Mesenchymal stem cell (in vitro differentiated cells and primary cell): ENCODE measurements at regions not wholly inside any gene's neighbourhood (a gene's known extent, or its start where the extent isn't known, plus 50 kb on each side); places are given as distances from the start of the nearest gene placed in this dataset.

ENCODE experiments used
- DNase-seq: peaks from one replicate; pipeline ENCODE4 v3.0.0-alpha.2; 2013
- H2AFZ ChIP-seq: one replicate; pipeline ENCODE4 v1.6.1; 2013; ENCODE audit warnings: low read depth, mild to moderate bottlenecking, control low read depth, inconsistent platforms, low read length, moderate library complexity
- H2AK5ac ChIP-seq: 2 replicates; pipeline ENCODE4 v1.6.1; 2013; ENCODE audit warnings: low read length, moderate library complexity, mild to moderate bottlenecking, inconsistent platforms; ENCODE audit not compliant: severe bottlenecking
- H2BK120ac ChIP-seq: one replicate; pipeline ENCODE4 v1.6.1; 2013; ENCODE audit warnings: low read depth, mild to moderate bottlenecking, inconsistent platforms, low read length, moderate library complexity
- H2BK12ac ChIP-seq, 2 experiments: one replicate each; pipeline ENCODE4 v1.6.1; 2013; ENCODE audit warnings: inconsistent platforms in 2 of 2, low read length in 2 of 2, mild to moderate bottlenecking in 2 of 2, moderate library complexity in 2 of 2, control low read depth in 1 of 2
- H2BK15ac ChIP-seq: one replicate; pipeline ENCODE4 v1.6.1; 2013; ENCODE audit warnings: mild to moderate bottlenecking, low read depth, inconsistent platforms; ENCODE audit not compliant: poor library complexity, severe bottlenecking
- H2BK5ac ChIP-seq: 2 replicates; pipeline ENCODE4 v1.6.1; 2013; ENCODE audit warnings: low read depth, mild to moderate bottlenecking, low read length, control low read depth, inconsistent platforms; ENCODE audit not compliant: poor library complexity, severe bottlenecking
- H3K14ac ChIP-seq, 2 experiments: one replicate each; pipeline ENCODE4 v1.6.1; 2013; ENCODE audit warnings: inconsistent platforms in 2 of 2, low read length in 2 of 2, control low read depth in 1 of 2, mild to moderate bottlenecking in 1 of 2, moderate library complexity in 1 of 2
- H3K18ac ChIP-seq, 2 experiments: one replicate each; pipeline ENCODE4 v1.6.1; 2013; ENCODE audit warnings: inconsistent platforms in 2 of 2, low read length in 2 of 2, control low read depth in 1 of 2, low read depth in 1 of 2, mild to moderate bottlenecking in 1 of 2
- H3K23ac ChIP-seq, 2 experiments: one replicate each; pipeline ENCODE4 v1.6.1; 2013; ENCODE audit warnings: inconsistent platforms in 2 of 2, low read length in 2 of 2, mild to moderate bottlenecking in 2 of 2, moderate library complexity in 2 of 2, control low read depth in 1 of 2
- H3K27ac ChIP-seq: 2 replicates; pipeline ENCODE4 v1.5.1; 2013; ENCODE audit warnings: mild to moderate bottlenecking, moderate library complexity, low read length, control low read depth, inconsistent platforms; ENCODE audit not compliant: poor library complexity, severe bottlenecking
- H3K27me3 ChIP-seq, 2 experiments: 2 replicates each; pipeline versions ENCODE4 v1.6.1 to v1.7.0; 2013; ENCODE audit warnings: low read length in 2 of 2, mild to moderate bottlenecking in 2 of 2, moderate library complexity in 2 of 2, control low read depth in 1 of 2, inconsistent platforms in 1 of 2; ENCODE audit not compliant: control insufficient read depth in 1 of 2, insufficient read depth in 1 of 2
- H3K36me3 ChIP-seq, 2 experiments: 2 replicates each; pipeline versions ENCODE4 v1.6.1 to v1.7.0; 2013; ENCODE audit warnings: low read length in 2 of 2, control low read depth in 1 of 2, inconsistent platforms in 1 of 2, low read depth in 1 of 2, mild to moderate bottlenecking in 1 of 2; ENCODE audit not compliant: insufficient read depth in 2 of 2, control insufficient read depth in 1 of 2
- H3K4ac ChIP-seq, 2 experiments: one replicate each; pipeline ENCODE4 v1.6.1; 2013; ENCODE audit warnings: inconsistent platforms in 2 of 2, low read length in 2 of 2, mild to moderate bottlenecking in 2 of 2, moderate library complexity in 2 of 2, control low read depth in 1 of 2, low read depth in 1 of 2
- H3K4me1 ChIP-seq: 2 replicates; pipeline ENCODE4 v1.6.1; 2013; ENCODE audit warnings: low read depth, low read length, control low read depth; ENCODE audit not compliant: control insufficient read depth, insufficient read depth
- H3K4me2 ChIP-seq: 2 replicates; pipeline ENCODE4 v1.6.1; 2013; ENCODE audit warnings: low read length, mild to moderate bottlenecking, inconsistent platforms; ENCODE audit not compliant: poor library complexity, severe bottlenecking
- H3K4me3 ChIP-seq, 2 experiments: 2 replicates each; pipeline versions ENCODE4 v1.5.1 to v1.7.0; 2013; ENCODE audit warnings: low read length in 2 of 2, mild to moderate bottlenecking in 2 of 2, control low read depth in 1 of 2, low read depth in 1 of 2; ENCODE audit not compliant: insufficient read depth in 1 of 2
- H3K79me1 ChIP-seq: replicated peaks from 2 replicates; pipeline ENCODE4 v1.6.1; 2013; ENCODE audit warnings: mild to moderate bottlenecking, control low read depth, low read length, inconsistent platforms; ENCODE audit not compliant: poor library complexity, severe bottlenecking
- H3K9ac ChIP-seq: 2 replicates; pipeline ENCODE4 v1.7.0; 2013; ENCODE audit warnings: mild to moderate bottlenecking, low read length, moderate library complexity
- H3K9me3 ChIP-seq: 2 replicates; pipeline ENCODE4 v1.7.0; 2013; ENCODE audit warnings: mild to moderate bottlenecking, low read length; ENCODE audit not compliant: control insufficient read depth
- H4K8ac ChIP-seq: one replicate; pipeline ENCODE4 v1.6.1; 2013; ENCODE audit warnings: inconsistent platforms, mild to moderate bottlenecking, low read length, moderate library complexity
- H4K91ac ChIP-seq: one replicate; pipeline ENCODE4 v1.6.1; 2013; ENCODE audit warnings: mild to moderate bottlenecking, low read length, inconsistent platforms
- WGBS: methylation state at CpG from one replicate; pipeline ENCODE4 v1.1.7; 2013; ENCODE audit warnings: mixed read lengths; 5-methylcytosine and 5-hydroxymethylcytosine counted together

GRCh38 chr4:15320121-15320678 lies 107.6 kb upstream of the C1QTNF7 start:
- no peak overlapping the region for H3K4me2 ChIP-seq
- H4K91ac ChIP-seq = no peak overlapping the region
- H3K79me1 ChIP-seq = no peaks in the 10 kb centered on the region

GRCh38 chr4:15322006-15322405 lies 105.8 kb upstream of the C1QTNF7 start:
- no peak overlapping the region for H2AFZ ChIP-seq
- WGBS = 42% methylated on average over 2 of the region's 3 CpGs
- no peak overlapping the region for H3K4ac ChIP-seq
- peaks cover 0 to 9% of the 10 kb centered on the region in 2 experiments for H3K27me3 ChIP-seq
- no peak overlapping the region for H3K27ac ChIP-seq
- no peak overlapping the region for H3K18ac ChIP-seq
- H3K4me2 ChIP-seq = no peak overlapping the region
- no peak overlapping the region for H4K8ac ChIP-seq
- no peak overlapping the region for H3K23ac ChIP-seq
- H2BK12ac ChIP-seq = peak overlapping the region in 1 of 2 experiments; percentile 18
- no peak overlapping the region for H2BK5ac ChIP-seq
- H3K4me1 ChIP-seq = no peaks in the 10 kb centered on the region
- H2BK120ac ChIP-seq = no peak overlapping the region
- H4K91ac ChIP-seq = no peak overlapping the region
- no peaks in the 10 kb centered on the region for H3K36me3 ChIP-seq
- H3K79me1 ChIP-seq = no peaks in the 10 kb centered on the region
- DNase-seq = no peak
- no peak overlapping the region for H2AK5ac ChIP-seq
- H2BK15ac ChIP-seq = peak overlapping the region; percentile 63
- H3K14ac ChIP-seq = no peak overlapping the region
- H3K9me3 ChIP-seq = no peaks in the 10 kb centered on the region
- no peak overlapping the region for H3K4me3 ChIP-seq
- no peak overlapping the region for H3K9ac ChIP-seq

More at GRCh38 chr4:15320121-15320678, 107.6 kb upstream of the C1QTNF7 start:
- Histone ChIP-seq H3K18ac (peak overlapping the region in 1 of 2 experiments; percentile 38), H3K4ac (no peak overlapping the region), H2AFZ (no peak overlapping the region), H3K27ac (no peak overlapping the region), H2BK15ac (no peak overlapping the region), H3K36me3 (no peaks in the 10 kb centered on the region), H2BK12ac (no peak overlapping the region), H3K23ac (no peak overlapping the region), H3K4me3 (no peak overlapping the region), H3K9me3 (no peaks in the 10 kb centered on the region), H2AK5ac (no peak overlapping the region), H3K27me3 (peaks cover 0 to 9% of the 10 kb centered on the region in 2 experiments), H4K8ac (no peak overlapping the region), H2BK120ac (no peak overlapping the region), H2BK5ac (no peak overlapping the region), H3K4me1 (no peaks in the 10 kb centered on the region), H3K14ac (no peak overlapping the region), H3K9ac (no peak overlapping the region)
- no CpG with 5 or more reads among the region's 1 CpG for WGBS
- no peak for DNase-seq

GRCh38 chr4:15325987-15326386 lies 101.8 kb upstream of the C1QTNF7 start:
- no peak overlapping the region for H3K18ac ChIP-seq
- no peak overlapping the region for H2BK5ac ChIP-seq
- no peak overlapping the region for H3K27ac ChIP-seq
- peak overlapping the region in 1 of 2 experiments; percentile 4 for H2BK12ac ChIP-seq
- H2AFZ ChIP-seq = no peak overlapping the region
- peak overlapping the region; percentile 41 for H4K91ac ChIP-seq
- no peak overlapping the region for H3K9ac ChIP-seq
- no peak overlapping the region for H2AK5ac ChIP-seq
- H3K27me3 ChIP-seq = peaks cover 0 to 9% of the 10 kb centered on the region in 2 experiments
- H3K36me3 ChIP-seq = no peaks in the 10 kb centered on the region
- no peaks in the 10 kb centered on the region for H3K4me1 ChIP-seq
- no peak overlapping the region for H4K8ac ChIP-seq
- no peak overlapping the region for H2BK120ac ChIP-seq
- H3K23ac ChIP-seq = no peak overlapping the region
- H3K9me3 ChIP-seq = no peaks in the 10 kb centered on the region
- no peak overlapping the region for H3K4me2 ChIP-seq
- WGBS = 78% methylated on average over 5 of the region's 5 CpGs
- no peak for DNase-seq
- no peak overlapping the region for H3K4me3 ChIP-seq
- H2BK15ac ChIP-seq = no peak overlapping the region
- no peak overlapping the region for H3K4ac ChIP-seq
- no peak overlapping the region for H3K14ac ChIP-seq
- no peaks in the 10 kb centered on the region for H3K79me1 ChIP-seq

- no peak overlapping the region for H2BK120ac ChIP-seq
- 42% methylated on average over 6 of the region's 7 CpGs for WGBS
- peak; percentile 85 for DNase-seq
- H3K9me3 ChIP-seq = no peaks in the 10 kb centered on the region
- no peak overlapping the region for H2BK5ac ChIP-seq
- no peak overlapping the region for H4K8ac ChIP-seq
- no peak overlapping the region for H3K27ac ChIP-seq
- H2BK12ac ChIP-seq = peak overlapping the region in 1 of 2 experiments; percentile 45
- H2AK5ac ChIP-seq = no peak overlapping the region
- H3K9ac ChIP-seq = no peak overlapping the region
- H3K4ac ChIP-seq = peak overlapping the region in 1 of 2 experiments; percentile 32
- H3K23ac ChIP-seq = no peak overlapping the region
- no peak overlapping the region for H3K14ac ChIP-seq
- peak overlapping the region; percentile 30 to 61 for H3K18ac ChIP-seq
- H3K79me1 ChIP-seq = no peaks in the 10 kb centered on the region
- H3K4me2 ChIP-seq = no peak overlapping the region
- no peak overlapping the region for H4K91ac ChIP-seq
- peak overlapping the region in 1 of 2 experiments; percentile 27 for H3K4me3 ChIP-seq
- peaks cover 0 to 4% of the 10 kb centered on the region in 2 experiments for H3K27me3 ChIP-seq
- H3K36me3 ChIP-seq = no peaks in the 10 kb centered on the region
- H2AFZ ChIP-seq = no peak overlapping the region
- no peaks in the 10 kb centered on the region for H3K4me1 ChIP-seq
- H2BK15ac ChIP-seq = no peak overlapping the region
These were observed 100.2 kb upstream of the C1QTNF7 start for GRCh38 chr4:15327311-15328298.
